H1 (cell line): ENCODE measurements at regions not wholly inside any gene's neighbourhood (a gene's known extent, or its start where the extent isn't known, plus 50 kb on each side); places are given as distances from the start of the nearest gene placed in this dataset.

Source experiments
- CTCF ChIA-PET: fragments of 300-600 bp; sonication (Branson Sonifier 250); formaldehyde crosslinking; loops from one replicate; lab custom pipeline; 2021; ENCODE audit not compliant: partially characterized antibody; lab: Charles Lee
- POLR2A ChIA-PET: fragments of 300-600 bp; sonication (Branson Sonifier 250); formaldehyde crosslinking; loops from one replicate; lab custom pipeline; 2021; ENCODE audit warnings: inconsistent platforms; ENCODE audit not compliant: partially characterized antibody; lab: Charles Lee
- DNase-seq, 2 experiments: peaks; one replicate each; pipeline versions ENCODE4 v3.0.0 to v3.0.0-alpha.2; 2010 to 2022; ENCODE audit warnings: low spot score in 2 of 2, low read depth in 1 of 2, mixed read lengths in 1 of 2
- FAIRE-seq: peaks from 2 replicates; lab custom pipeline; 2011; peaks lifted over from hg19 to GRCh38; lab: Jason Lieb, UNC
- H2AFZ ChIP-seq: 2 replicates; pipeline ENCODE4 v1.8.1; 2012; ENCODE audit warnings: low read length, inconsistent platforms
- H2AK5ac ChIP-seq: 2 replicates; pipeline ENCODE4 v1.6.1; 2013; ENCODE audit warnings: low read depth, low read length
- H2BK120ac ChIP-seq: replicated peaks from 2 replicates; pipeline ENCODE3; 2013; ENCODE audit warnings: low read depth, low read length, inconsistent platforms
- H2BK12ac ChIP-seq: 2 replicates; pipeline ENCODE4 v1.6.1; 2013; ENCODE audit warnings: low read depth, low read length
- H2BK15ac ChIP-seq: 2 replicates; pipeline ENCODE4 v1.6.1; 2013; ENCODE audit warnings: low read length
- H2BK20ac ChIP-seq: 2 replicates; pipeline ENCODE4 v1.6.1; 2013; ENCODE audit warnings: low read length
- H2BK5ac ChIP-seq: 2 replicates; pipeline ENCODE4 v1.6.1; 2013; ENCODE audit warnings: low read depth, low read length
- H3K14ac ChIP-seq: 2 replicates; pipeline ENCODE4 v1.6.1; 2013; ENCODE audit warnings: inconsistent platforms; ENCODE audit not compliant: insufficient read length
- H3K18ac ChIP-seq: 2 replicates; pipeline ENCODE4 v1.6.1; 2013; ENCODE audit warnings: low read length; ENCODE audit errors: extremely low read depth
- H3K23ac ChIP-seq: 2 replicates; pipeline ENCODE4 v1.6.1; 2013; ENCODE audit warnings: inconsistent platforms; ENCODE audit not compliant: insufficient read length
- H3K23me2 ChIP-seq: 2 replicates; pipeline ENCODE4 v1.6.1; 2013; ENCODE audit warnings: low read depth, low read length
- H3K27ac ChIP-seq: 2 replicates; pipeline ENCODE4 v1.6.1; 2011; ENCODE audit warnings: low read depth, low read length, inconsistent platforms
- H3K27me3 ChIP-seq, 4 experiments: replicated peaks in 1 of 4; 1 replicate in 1 of 4; 2 replicates in 3 of 4; pipeline versions ENCODE4 v1.6.1 to v1.8.1; 2011 to 2013; ENCODE audit warnings: low read length in 3 of 4, mild to moderate bottlenecking in 3 of 4, inconsistent platforms in 2 of 4, mixed read lengths in 2 of 4, moderate library complexity in 1 of 4; ENCODE audit not compliant: control insufficient read depth in 3 of 4, insufficient read depth in 3 of 4; ENCODE audit errors: extremely low read depth in 1 of 4
- H3K36me3 ChIP-seq, 4 experiments: 2 replicates each; pipeline versions ENCODE4 v1.6.1 to v1.8.1; 2011 to 2013; ENCODE audit warnings: mild to moderate bottlenecking in 4 of 4, low read length in 3 of 4, moderate library complexity in 2 of 4, control low read depth in 1 of 4, inconsistent platforms in 1 of 4; ENCODE audit not compliant: insufficient read depth in 4 of 4, control insufficient read depth in 2 of 4
- H3K4ac ChIP-seq: replicated peaks from 2 replicates; pipeline ENCODE3; 2013; ENCODE audit warnings: low read length, low read depth, mixed read lengths, inconsistent platforms; ENCODE audit not compliant: insufficient read length
- H3K4me1 ChIP-seq, 4 experiments: replicated peaks in 1 of 4; 1 replicate in 1 of 4; 2 replicates in 3 of 4; pipeline versions ENCODE4 v1.6.1 to v1.8.1; 2011 to 2013; ENCODE audit warnings: low read length in 3 of 4, inconsistent platforms in 2 of 4, mixed read lengths in 1 of 4; ENCODE audit not compliant: insufficient read depth in 4 of 4, control insufficient read depth in 3 of 4
- H3K4me2 ChIP-seq, 2 experiments: 2 replicates each; pipeline versions ENCODE4 v1.6.1 to v1.8.1; 2011 to 2013; ENCODE audit warnings: low read depth in 2 of 2, low read length in 2 of 2, control low read depth in 1 of 2, inconsistent platforms in 1 of 2, mild to moderate bottlenecking in 1 of 2; ENCODE audit not compliant: insufficient read depth in 1 of 2
- H3K4me3 ChIP-seq, 4 experiments: fragments of 200-600, 300-600 bp in 1 of 4; sonication (generic), shearing (Covaris generic), sonication (Bioruptor Twin) in 1 of 4; 2 replicates each; pipeline versions ENCODE4 v1.5.1 to v1.8.1; 2011 to 2016; ENCODE audit warnings: low read length in 4 of 4, low read depth in 3 of 4, control low read depth in 2 of 4, inconsistent platforms in 2 of 4, mild to moderate bottlenecking in 2 of 4, mixed read lengths in 1 of 4, moderate library complexity in 1 of 4; ENCODE audit not compliant: insufficient read depth in 2 of 4; ENCODE audit errors: extremely low read depth in 1 of 4
- H3K56ac ChIP-seq: replicated peaks from 2 replicates; pipeline ENCODE3; 2013; ENCODE audit warnings: low read depth, mild to moderate bottlenecking, mixed read lengths, low read length, inconsistent platforms; ENCODE audit not compliant: insufficient read length
- H3K79me1 ChIP-seq: 2 replicates; pipeline ENCODE4 v1.6.1; 2013; ENCODE audit warnings: low read depth, low read length, control low read depth
- H3K79me2 ChIP-seq, 2 experiments: 2 replicates each; pipeline versions ENCODE4 v1.6.1 to v1.8.1; 2012 to 2013; ENCODE audit warnings: low read length in 2 of 2, mild to moderate bottlenecking in 2 of 2, inconsistent platforms in 1 of 2; ENCODE audit not compliant: insufficient read depth in 2 of 2, control insufficient read depth in 1 of 2
- H3K9ac ChIP-seq, 4 experiments: replicated peaks in 1 of 4; 1 replicate in 1 of 4; 2 replicates in 3 of 4; pipeline versions ENCODE4 v1.6.1 to v1.8.1; 2011 to 2013; ENCODE audit warnings: low read depth in 3 of 4, low read length in 3 of 4, control low read depth in 2 of 4, mild to moderate bottlenecking in 2 of 4, moderate library complexity in 2 of 4, inconsistent platforms in 1 of 4; ENCODE audit errors: extremely low read depth in 1 of 4
- H3K9me3 ChIP-seq, 2 experiments: 2 replicates each; pipeline versions ENCODE4 v1.6.1 to v1.8.1; 2012 to 2013; ENCODE audit warnings: mild to moderate bottlenecking in 2 of 2, moderate library complexity in 2 of 2, control low read depth in 1 of 2, inconsistent platforms in 1 of 2, low read depth in 1 of 2, low read length in 1 of 2, mixed read lengths in 1 of 2; ENCODE audit not compliant: insufficient read depth in 2 of 2
- H4K20me1 ChIP-seq, 2 experiments: replicated peaks in 1 of 2; 2 replicates each; pipeline versions ENCODE3 to v1.8.1; 2011 to 2013; ENCODE audit warnings: inconsistent platforms in 2 of 2, low read length in 2 of 2, mild to moderate bottlenecking in 1 of 2; ENCODE audit not compliant: insufficient read depth in 2 of 2, control insufficient read depth in 1 of 2
- H4K5ac ChIP-seq: 2 replicates; pipeline ENCODE4 v1.6.1; 2013; ENCODE audit warnings: low read length, low read depth, mixed read lengths, inconsistent platforms; ENCODE audit not compliant: insufficient read length
- H4K8ac ChIP-seq: 2 replicates; pipeline ENCODE4 v1.8.0; 2013; ENCODE audit warnings: mild to moderate bottlenecking, moderate library complexity, low read length, inconsistent platforms; ENCODE audit not compliant: insufficient read depth; ENCODE audit errors: extremely low read depth
- H4K91ac ChIP-seq: replicated peaks from 2 replicates; pipeline ENCODE3; 2013; ENCODE audit warnings: low read length, mixed read lengths, inconsistent platforms; ENCODE audit not compliant: insufficient read length
- ATF3 ChIP-seq: IDR thresholded peaks from 2 replicates; pipeline ENCODE4 v1.6.1; 2011; ENCODE audit warnings: low read depth, mild to moderate bottlenecking, low read length; ENCODE audit not compliant: insufficient read depth
- CTCF ChIP-seq, 3 experiments: IDR thresholded peaks; 1 replicate in 2 of 3; 2 replicates in 1 of 3; pipeline versions ENCODE4 v1.5.1 to v1.6.1; 2011; ENCODE audit warnings: low read length in 3 of 3, mild to moderate bottlenecking in 3 of 3, inconsistent platforms in 2 of 3, low read depth in 1 of 3, moderate library complexity in 1 of 3; ENCODE audit not compliant: insufficient read depth in 1 of 3; ENCODE audit errors: control extremely low read depth in 1 of 3
- FOSL1 ChIP-seq: IDR thresholded peaks from 2 replicates; pipeline ENCODE4 v1.6.1; 2011; ENCODE audit warnings: mild to moderate bottlenecking, low read depth, low read length, moderate library complexity; ENCODE audit not compliant: insufficient read depth
- HDAC6 ChIP-seq: IDR thresholded peaks from one replicate; pipeline ENCODE4 v1.7.1; 2012; ENCODE audit warnings: low read depth, mild to moderate bottlenecking, inconsistent platforms, low read length, moderate library complexity
- KDM4A ChIP-seq: IDR thresholded peaks from one replicate; pipeline ENCODE4 v1.7.1; 2012; ENCODE audit warnings: low read depth, mild to moderate bottlenecking, moderate library complexity, low read length, inconsistent platforms; ENCODE audit not compliant: severe bottlenecking
- MAFK ChIP-seq: IDR thresholded peaks from 2 replicates; pipeline ENCODE4 v1.6.1; 2012; ENCODE audit warnings: low read depth, mild to moderate bottlenecking, improper control_type of control experiment, low read length
- MAX ChIP-seq: IDR thresholded peaks from 2 replicates; pipeline ENCODE4 v1.6.1; 2012; ENCODE audit warnings: inconsistent platforms
- NRF1 ChIP-seq: IDR thresholded peaks from 2 replicates; pipeline ENCODE4 v1.6.1; 2011; ENCODE audit warnings: mild to moderate bottlenecking, low read depth, low read length, improper control_type of control experiment
- POLR2AphosphoS5 ChIP-seq: IDR thresholded peaks from 2 replicates; pipeline ENCODE4 v1.6.1; 2011; ENCODE audit warnings: low read depth, low read length
- POU5F1 ChIP-seq: IDR thresholded peaks from 2 replicates; pipeline ENCODE4 v1.6.1; 2011; ENCODE audit warnings: low read depth, mild to moderate bottlenecking, low read length, moderate library complexity
- SP2 ChIP-seq: IDR thresholded peaks from 2 replicates; pipeline ENCODE4 v1.6.1; 2012; ENCODE audit warnings: mild to moderate bottlenecking, low read length, inconsistent platforms
- TBP ChIP-seq: IDR thresholded peaks from 2 replicates; pipeline ENCODE4 v1.6.1; 2011; ENCODE audit warnings: low read depth, low read length, improper control_type of control experiment

- Histone ChIP-seq H2BK5ac (no peak overlapping the region), H3K36me3 (no peaks in the 10 kb centered on the region), H3K27me3 (no peaks in the 10 kb centered on the region), H3K9me3 (peaks cover under 1% of the 10 kb centered on the region in 2 experiments; a peak in 1 of 4 replicates), H2AFZ (no peak overlapping the region), H4K20me1 (no peaks in the 10 kb centered on the region), H2BK20ac (no peak overlapping the region), H2AK5ac (no peak overlapping the region), H3K4me3 (no peak overlapping the region), H3K79me1 (no peaks in the 10 kb centered on the region), H3K4me2 (no peak overlapping the region), H3K79me2 (no peaks in the 10 kb centered on the region), H4K91ac (no peak overlapping the region), H3K27ac (no peak overlapping the region), H2BK120ac (no peak overlapping the region), H2BK15ac (no peak overlapping the region), H4K8ac (no peak overlapping the region), H2BK12ac (no peak overlapping the region), H3K23me2 (no peaks in the 10 kb centered on the region), H3K18ac (no peak overlapping the region), H3K23ac (no peak overlapping the region), H3K9ac (no peak overlapping the region), H3K4me1 (no peaks in the 10 kb centered on the region), H3K14ac (no peak overlapping the region), H3K4ac (no peak overlapping the region), H3K56ac (no peak overlapping the region), H4K5ac (no peak overlapping the region)
- DNase-seq (no peak), FAIRE-seq (no peak)
- TF ChIP-seq MAFK, result no peak
- TF ChIP-seq POLR2AphosphoS5, result no peak
- no peak for TF ChIP-seq MAX
- TF ChIP-seq TBP, result no peak
- TF ChIP-seq SP2, result no peak
- no peak for TF ChIP-seq FOSL1
- TF ChIP-seq POU5F1, result no peak
- no peak for TF ChIP-seq ATF3
- TF ChIP-seq HDAC6, result no peak
- TF ChIP-seq NRF1, result no peak
- no peak for TF ChIP-seq KDM4A
- TF ChIP-seq CTCF (IDR thresholded peaks at IDR 0.05; ENCODE audit: control extremely low read depth in 1 of 3, insufficient read depth in 1 of 3, low read depth in 1 of 3, low read length in 3 of 3), result no peak
- ChIA-PET POLR2A (no interaction called here), CTCF (interaction anchor here (1.2 kb wide), 1 partner anchor 53 kb away, joined by 3 read pairs; no protein-coding TSS in a partner anchor)
These were observed 386.3 kb upstream of the CHAC2 start for GRCh38 chr2:53381271-53381670.
